ENCODE measurements at regions not wholly inside any gene's neighbourhood (a gene's known extent, or its start where the extent isn't known, plus 50 kb on each side); places are given as distances from the start of the nearest gene placed in this dataset.
"Not testable (repeated sequence)": the region's sequence is repeated elsewhere in the genome, so short reads cannot be mapped to it uniquely, and the experiment has no call there.

GRCh38 chr2:217580407-217580806 is 422.4 kb downstream of the TNS1 start:
- TF ChIP-seq SPI1 (IDR thresholded peaks at IDR 0.05; ENCODE audit: low read depth, low read length): peak; percentile 76
- TF ChIP-seq POLR2AphosphoS5, POLR2A (IDR thresholded peaks at IDR 0.05; ENCODE audit: low read depth, low read length): not testable (repeated sequence)
